ENCODE measurements at regions not wholly inside any gene's neighbourhood (a gene's known extent, or its start where the extent isn't known, plus 50 kb on each side); places are given as distances from the start of the nearest gene placed in this dataset.

DNA sequence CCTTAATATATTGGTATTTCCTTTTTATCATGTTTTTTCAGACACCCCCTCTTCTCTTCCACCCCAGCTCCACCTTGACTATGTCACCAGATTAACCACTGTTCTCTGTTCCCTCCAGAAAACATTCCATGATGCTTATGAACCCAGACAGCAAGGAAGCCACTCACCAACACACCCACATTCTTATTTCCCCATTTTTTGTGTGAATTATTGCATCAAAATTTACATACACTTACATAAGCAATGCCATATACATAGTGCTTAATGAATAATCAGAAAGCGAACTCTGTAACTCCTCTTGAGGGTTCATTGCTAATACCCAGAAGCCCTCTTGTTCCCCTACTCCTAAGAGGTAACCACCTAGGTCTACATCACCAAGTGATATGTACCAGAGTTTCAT is 182.3 kb upstream of the CDYL start:
- TF ChIP-seq SUZ12 (IDR thresholded peaks at IDR 0.05), result no peak
- no peak for TF ChIP-seq ELF4 (IDR thresholded peaks at IDR 0.05)
- no peak for TF ChIP-seq SP1 (IDR thresholded peaks at IDR 0.05)
- TF ChIP-seq FOXM1 (IDR thresholded peaks at IDR 0.05; ENCODE audit: borderline replicate concordance), result no peak
- TF ChIP-seq FOXA1 (IDR thresholded peaks at IDR 0.05), result no peak

All from HEK293T (cell line).